IPS-NIHi7 (cell line): ENCODE measurements at regions not wholly inside any gene's neighbourhood (a gene's known extent, or its start where the extent isn't known, plus 50 kb on each side); places are given as distances from the start of the nearest gene placed in this dataset.

Experiments
- DNase-seq: peaks from one replicate; pipeline ENCODE4 v3.0.0; 2012; ENCODE audit warnings: mixed read lengths; ENCODE audit errors: extremely low spot score

DNA sequence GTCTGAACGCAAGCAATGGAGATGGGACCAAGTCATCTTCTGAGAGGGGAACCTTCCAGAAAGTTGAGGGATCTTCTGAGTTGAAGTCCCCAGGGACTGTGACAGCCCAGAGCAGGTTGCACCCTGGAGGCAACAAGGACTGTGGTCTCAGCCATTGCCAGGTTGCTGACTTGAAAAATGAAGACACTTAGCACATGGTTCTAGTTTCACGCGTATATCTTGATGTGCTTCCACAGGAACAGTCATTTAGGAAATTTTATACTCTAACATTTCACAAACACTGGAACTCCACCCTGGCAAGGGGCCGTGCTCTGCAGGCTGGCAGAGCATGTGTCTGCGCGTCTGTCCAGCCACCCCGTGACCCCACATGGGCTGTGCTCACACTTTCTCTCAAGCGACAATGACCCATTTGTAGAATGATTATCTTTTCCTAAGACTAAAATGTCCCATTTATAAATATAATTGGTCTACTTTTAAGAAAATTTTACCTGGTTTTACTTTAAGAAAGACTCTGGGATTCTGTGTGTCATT, 157.0 kb downstream of the ERMARD start:
- DNase-seq: no peak

- DNase-seq: no peak
Observed at GRCh38 chr6:169907419-169908115, 156.1 kb downstream of the ERMARD start.

GRCh38 chr6:169906688-169907418, 155.4 kb downstream of the ERMARD start:
- no peak for DNase-seq

GRCh38 chr6:169906004-169906687, 154.7 kb downstream of the ERMARD start:
- DNase-seq: no peak

DNA sequence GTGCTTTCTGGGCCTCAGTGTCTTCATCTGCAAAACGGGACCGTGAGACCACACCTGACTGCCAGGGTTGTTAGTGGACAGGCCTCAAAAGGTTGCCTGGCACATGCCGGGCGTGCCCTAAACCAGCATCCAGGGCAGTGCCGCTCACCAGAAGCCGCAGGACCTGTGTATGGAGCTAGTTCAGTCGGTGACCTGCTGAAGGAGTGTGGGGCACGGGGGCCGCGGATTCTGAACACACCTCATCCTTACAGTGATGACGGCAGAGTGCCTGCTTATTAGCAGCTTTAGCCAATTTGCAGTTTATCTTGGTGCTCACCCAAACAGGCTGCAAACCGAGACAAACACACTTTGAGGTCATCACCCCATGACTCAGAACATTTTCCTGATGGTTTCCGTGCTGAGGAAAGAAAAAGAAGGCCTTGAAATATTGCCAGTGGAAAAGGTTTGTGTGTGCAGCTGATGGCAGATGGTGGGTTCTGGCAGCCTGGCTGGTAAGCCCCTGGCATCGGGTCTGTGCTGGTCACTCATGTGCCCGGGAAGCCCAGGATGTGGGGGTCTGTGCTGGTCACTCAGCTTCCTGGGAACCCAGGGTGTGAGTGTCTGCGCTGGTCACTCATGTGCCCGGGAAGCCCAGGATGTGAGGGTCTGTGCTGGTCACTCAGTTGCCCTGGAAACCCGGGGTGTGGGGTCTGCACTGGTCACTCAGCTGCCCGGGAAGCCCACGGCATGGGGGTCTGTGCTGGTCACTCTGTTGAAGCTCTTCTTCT, 153.8 kb downstream of the ERMARD start:
- DNase-seq: no peak

DNA sequence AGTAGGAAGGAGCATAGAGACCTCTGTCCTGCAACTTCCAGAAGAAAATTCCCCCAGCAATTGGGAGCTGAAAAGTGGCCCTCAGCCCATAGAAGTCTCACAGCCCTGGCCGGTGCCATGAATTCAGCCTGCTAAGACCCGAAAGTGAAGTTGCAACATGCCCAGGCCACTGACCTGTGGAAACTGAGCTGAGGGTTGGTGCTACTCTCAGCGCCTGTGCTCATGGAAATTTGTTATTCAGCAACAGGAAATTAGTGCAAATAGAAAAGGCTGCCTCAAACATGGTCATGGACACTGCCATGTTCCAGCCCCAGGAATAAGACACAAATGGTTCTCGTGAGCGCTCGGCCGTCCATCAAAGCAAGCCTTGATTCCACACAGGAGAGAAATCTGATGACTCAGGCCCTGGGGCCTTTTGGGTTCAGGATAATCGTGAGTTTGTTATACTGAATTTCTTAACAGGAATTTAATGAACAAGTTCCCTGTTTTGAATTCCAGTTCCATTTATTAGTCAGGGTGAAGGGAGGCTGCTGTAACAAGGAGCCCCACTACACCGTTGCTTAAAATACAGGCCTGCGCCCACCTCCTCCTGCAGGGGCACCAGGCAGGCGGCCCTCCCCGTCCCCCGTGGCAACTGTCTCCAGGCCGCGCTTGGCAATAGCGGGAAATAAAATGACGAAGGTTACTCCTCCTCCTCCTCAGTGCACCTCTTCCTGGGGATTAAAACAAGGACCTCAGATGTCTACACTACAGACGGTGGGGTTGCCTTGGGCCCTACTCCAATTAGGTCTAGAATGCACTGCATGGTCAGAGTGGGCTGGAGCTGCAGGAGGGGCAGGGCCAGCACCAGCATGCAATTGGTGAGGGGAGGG, 152.9 kb downstream of the ERMARD start:
- no peak for DNase-seq

DNA sequence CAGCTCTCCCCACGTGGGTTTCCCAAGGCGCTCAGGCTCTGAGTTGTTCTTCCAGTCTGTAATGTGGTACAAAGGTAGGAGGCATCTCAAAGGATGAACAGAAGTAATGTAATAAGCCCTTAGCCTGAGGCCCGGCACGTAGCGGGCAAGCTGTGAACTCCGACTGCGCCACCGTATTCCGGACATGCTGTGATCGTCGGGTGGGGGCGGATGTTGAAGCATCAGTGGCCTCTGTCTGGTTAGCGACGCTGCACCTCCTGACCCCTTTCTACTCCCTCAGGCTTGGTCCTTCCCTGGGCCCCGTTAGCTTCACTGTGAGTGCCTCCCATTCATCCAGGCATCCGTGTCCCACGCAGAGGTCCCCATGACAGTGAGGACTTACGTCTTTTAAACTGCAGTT, 151.7 kb downstream of the ERMARD start:
- DNase-seq: no peak

DNA sequence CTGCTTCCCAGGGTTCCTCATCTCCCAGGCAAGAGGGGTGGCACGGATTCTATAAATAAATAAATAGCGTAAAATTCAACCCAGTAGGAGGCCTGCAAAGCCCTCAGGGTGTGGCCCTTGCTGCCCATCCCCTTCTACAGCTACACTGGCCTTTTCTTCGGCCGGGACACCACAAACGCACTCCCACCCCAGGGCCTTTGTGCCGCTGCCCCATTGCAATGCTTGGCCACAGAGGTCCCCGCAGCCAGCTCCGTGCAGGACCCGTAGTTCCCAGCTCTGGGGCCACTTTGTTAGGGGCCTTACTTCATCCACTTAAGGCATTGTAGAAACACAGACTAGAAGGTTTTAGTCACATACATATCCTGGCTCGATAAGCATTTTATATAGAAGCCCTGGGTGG, 151.2 kb downstream of the ERMARD start:
- DNase-seq: no peak

GRCh38 chr6:169902070-169902469, 150.6 kb downstream of the ERMARD start:
- no peak for DNase-seq

DNA sequence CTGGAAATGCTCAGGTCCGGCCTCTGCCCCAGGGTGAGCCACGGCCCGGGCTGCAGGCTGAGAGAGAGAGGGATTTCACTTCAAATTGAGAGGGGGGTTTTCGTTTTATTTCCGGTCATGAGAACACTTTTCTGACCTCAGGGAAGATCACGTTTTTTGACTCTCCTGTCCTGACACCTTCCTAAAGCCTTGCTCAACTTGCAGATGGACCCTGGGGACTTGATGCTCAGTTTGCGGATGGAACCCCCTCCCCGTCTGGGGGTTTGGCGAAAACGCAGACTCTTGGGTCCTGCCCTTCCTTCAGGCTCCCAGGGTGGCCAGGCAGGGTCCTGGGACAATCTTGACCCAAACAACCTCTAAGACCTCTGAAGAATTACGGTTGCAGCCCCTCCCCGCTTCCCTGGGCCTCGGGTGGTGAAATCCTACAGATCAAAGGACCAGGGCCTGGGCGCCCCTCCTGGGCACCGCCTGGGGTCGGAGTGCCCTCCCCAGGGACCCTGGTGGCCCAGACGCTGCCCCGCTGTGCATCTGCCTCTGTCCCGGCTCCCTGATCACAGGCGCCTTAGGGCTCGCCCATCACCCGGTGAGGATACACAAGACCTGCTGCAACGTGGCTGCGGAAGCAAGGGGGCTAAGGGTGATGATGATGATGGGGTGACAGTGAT, 148.2 kb downstream of the ERMARD start:
- no peak for DNase-seq

- DNase-seq: no peak
Observed at GRCh38 chr6:169898788-169899480, 147.5 kb downstream of the ERMARD start.

DNA sequence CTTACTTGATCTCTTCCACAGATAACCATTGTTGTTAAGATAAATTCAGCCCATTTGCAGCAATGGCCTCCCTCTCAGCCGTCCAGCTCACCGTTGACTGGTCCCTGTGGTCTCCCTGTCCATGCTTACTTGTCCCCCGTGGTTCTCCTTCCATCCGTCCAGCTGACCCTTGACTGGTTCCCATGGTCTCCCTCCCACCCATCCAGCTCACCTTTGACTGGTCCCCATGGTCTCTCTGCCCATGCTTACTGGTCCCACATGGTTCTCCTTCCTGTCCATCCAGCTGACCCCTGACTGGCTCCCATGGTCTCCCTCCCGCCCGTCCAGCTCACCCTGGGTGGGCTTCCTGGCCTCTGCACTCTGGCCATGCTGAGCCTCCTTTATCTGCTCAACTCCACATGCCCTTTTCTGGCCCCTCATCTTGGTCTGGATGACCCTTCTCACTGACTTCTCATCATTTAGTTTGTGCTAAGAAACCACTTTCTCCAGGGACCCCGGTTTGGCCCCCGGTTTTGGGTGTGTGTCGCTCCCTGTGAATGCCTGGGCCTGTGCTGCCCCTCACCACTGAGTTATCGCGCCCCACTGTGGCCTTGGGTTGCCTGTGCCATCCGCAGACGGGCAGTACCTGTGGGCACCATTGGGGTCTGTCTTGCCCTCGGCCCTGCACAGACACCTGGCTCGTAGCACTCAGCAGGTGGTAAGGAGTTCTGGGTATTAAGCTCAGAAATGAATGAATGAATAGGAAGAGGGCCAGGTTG, 146.4 kb downstream of the ERMARD start:
- no peak for DNase-seq

- no peak for DNase-seq
Observed at GRCh38 chr6:169896826-169897456, 145.5 kb downstream of the ERMARD start.

DNA sequence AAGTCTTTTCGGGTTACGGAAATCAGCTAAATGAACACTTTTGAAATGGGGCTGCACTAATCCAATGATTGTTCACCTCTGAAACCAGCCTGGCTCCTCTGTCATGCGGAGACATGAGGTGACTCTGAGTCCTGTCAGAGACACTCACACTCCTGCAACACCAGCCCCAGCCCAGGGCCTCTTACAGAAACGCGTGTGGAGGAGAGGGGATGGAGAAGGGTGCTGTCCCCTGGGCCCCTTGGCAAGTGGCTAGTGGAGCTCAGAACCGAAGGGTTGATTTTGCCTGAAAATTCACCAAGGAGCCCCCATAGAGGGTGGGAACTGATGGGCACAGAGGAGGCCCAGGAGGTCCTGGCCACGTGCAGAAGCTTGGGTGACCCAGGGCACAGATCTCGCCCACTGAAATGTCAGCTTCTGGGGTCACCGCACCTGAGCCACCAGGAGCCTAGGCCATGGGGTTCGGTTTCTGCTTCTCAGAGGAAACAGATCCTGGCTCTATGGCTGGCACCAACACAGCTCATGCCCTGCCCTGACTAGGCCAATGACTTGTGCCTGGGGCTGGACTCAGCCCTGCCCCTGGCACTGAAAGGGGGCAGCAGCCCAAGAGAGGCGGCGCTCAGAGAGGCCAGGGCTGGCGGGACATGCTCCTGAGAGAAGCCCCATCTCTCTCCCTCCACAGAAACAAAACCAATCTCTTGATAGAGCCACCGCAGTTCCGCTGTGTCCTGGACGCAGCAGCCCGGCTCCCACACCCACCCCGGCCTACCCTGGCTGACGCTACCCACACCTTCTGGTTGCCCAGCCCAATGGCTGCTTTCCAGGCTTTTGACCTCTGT, 144.7 kb downstream of the ERMARD start:
- no peak for DNase-seq

DNA sequence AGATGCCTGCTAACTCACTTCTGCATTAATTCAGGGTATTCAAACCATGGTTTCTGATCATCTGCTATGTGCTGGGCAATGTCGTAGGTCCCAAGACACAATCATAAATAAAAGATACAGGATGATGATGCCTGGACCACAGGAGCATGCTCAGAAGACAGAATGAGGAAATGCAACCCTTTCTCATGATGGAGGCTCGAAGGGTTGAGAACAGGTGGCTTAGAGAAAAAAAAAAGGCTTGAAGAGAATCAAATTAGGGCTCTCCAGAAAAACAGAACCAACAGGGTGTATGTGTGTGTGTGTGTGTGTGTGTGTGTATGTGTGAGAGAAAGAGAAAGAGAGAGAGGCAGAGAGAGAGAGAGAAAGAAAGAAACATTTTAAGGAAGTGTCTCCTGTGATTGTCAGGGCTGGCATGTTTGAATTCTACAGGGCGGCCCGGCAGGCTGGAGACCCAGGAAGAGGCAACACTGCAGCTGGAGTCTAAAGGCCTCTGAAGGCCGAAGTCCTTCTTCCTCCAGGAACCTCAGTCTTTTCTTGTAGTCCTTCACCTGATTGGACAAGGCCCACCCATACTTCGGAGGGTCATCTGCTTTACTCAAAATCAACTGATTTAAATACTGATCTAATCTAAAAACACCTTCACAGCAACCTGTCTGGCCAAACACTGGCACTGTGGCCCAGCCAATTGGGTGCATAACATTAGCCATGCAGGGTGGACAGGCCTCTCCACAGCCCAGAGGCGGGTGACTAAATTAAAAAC, 143.8 kb downstream of the ERMARD start:
- no peak for DNase-seq

GRCh38 chr6:169894377-169894960, 143.0 kb downstream of the ERMARD start:
- DNase-seq: no peak
